ENCODE measurements at regions not wholly inside any gene's neighbourhood (a gene's known extent, or its start where the extent isn't known, plus 50 kb on each side); places are given as distances from the start of the nearest gene placed in this dataset.
"Not testable (repeated sequence)": the region's sequence is repeated elsewhere in the genome, so short reads cannot be mapped to it uniquely, and the experiment has no call there.

GRCh38 chr4:24226667-24227066, 336.8 kb upstream of the PPARGC1A start:
- DNase-seq (ENCODE audit: low read depth, low spot score): no peak
- H3K4me3 ChIP-seq (ENCODE audit: low read length): no peak overlapping the region

GRCh38 chr4:24226023-24226422, 336.2 kb upstream of the PPARGC1A start:
- no peak for DNase-seq (ENCODE audit: low read depth, low spot score)
- H3K4me3 ChIP-seq (ENCODE audit: low read length): no peak overlapping the region

- H3K4me3 ChIP-seq (ENCODE audit: low read length): no peak overlapping the region
- DNase-seq (ENCODE audit: low read depth, low spot score): no peak
These were observed 334.6 kb upstream of the PPARGC1A start for GRCh38 chr4:24224446-24224845.

- no peak overlapping the region for H3K4me3 ChIP-seq (ENCODE audit: low read length)
- no peak for DNase-seq (ENCODE audit: low read depth, low spot score)
These were observed 329.4 kb upstream of the PPARGC1A start for GRCh38 chr4:24219209-24219608.

- DNase-seq (ENCODE audit: low read depth, low spot score): no peak
- no peak overlapping the region for H3K4me3 ChIP-seq (ENCODE audit: low read length)
These were observed 328.7 kb upstream of the PPARGC1A start for GRCh38 chr4:24218566-24218965.

- H3K4me3 ChIP-seq (ENCODE audit: low read length): no peak overlapping the region
- no peak for DNase-seq (ENCODE audit: low read depth, low spot score)
These were observed 324.9 kb upstream of the PPARGC1A start for GRCh38 chr4:24214796-24215195.

GRCh38 chr4:24213961-24214360, 324.1 kb upstream of the PPARGC1A start:
- H3K4me3 ChIP-seq (ENCODE audit: low read length): no peak overlapping the region
- no peak for DNase-seq (ENCODE audit: low read depth, low spot score)

- no peak for DNase-seq (ENCODE audit: low read depth, low spot score)
These were observed 322.8 kb upstream of the PPARGC1A start for GRCh38 chr4:24212642-24213041.

GRCh38 chr4:24211856-24212255, 322.0 kb upstream of the PPARGC1A start:
- no peak overlapping the region for H3K4me3 ChIP-seq (ENCODE audit: low read length)
- DNase-seq (ENCODE audit: low read depth, low spot score): peak; percentile 4

More at GRCh38 chr4:24212642-24213041, 322.8 kb upstream of the PPARGC1A start:
- H3K4me3 ChIP-seq (ENCODE audit: low read length): no peak overlapping the region

GRCh38 chr4:24210332-24210902, 320.6 kb upstream of the PPARGC1A start:
- no peak for DNase-seq (ENCODE audit: low read depth, low spot score)
- H3K4me3 ChIP-seq (ENCODE audit: low read length): no peak overlapping the region

- H3K4me3 ChIP-seq (ENCODE audit: low read length): no peak overlapping the region
- DNase-seq (ENCODE audit: low read depth, low spot score): no peak
These were observed 320.1 kb upstream of the PPARGC1A start for GRCh38 chr4:24209906-24210305.

- H3K4me3 ChIP-seq (ENCODE audit: low read length): no peak overlapping the region
- no peak for DNase-seq (ENCODE audit: low read depth, low spot score)
These were observed 319.3 kb upstream of the PPARGC1A start for GRCh38 chr4:24209131-24209530.

GRCh38 chr4:24208691-24209090, 318.8 kb upstream of the PPARGC1A start:
- DNase-seq (ENCODE audit: low read depth, low spot score): no peak
- H3K4me3 ChIP-seq (ENCODE audit: low read length): no peak overlapping the region

GRCh38 chr4:24204708-24205107, 314.9 kb upstream of the PPARGC1A start:
- H3K4me3 ChIP-seq (ENCODE audit: low read length); DNase-seq (ENCODE audit: low read depth, low spot score): not testable (repeated sequence)

GRCh38 chr4:24203926-24204325, 314.1 kb upstream of the PPARGC1A start:
- no peak overlapping the region for H3K4me3 ChIP-seq (ENCODE audit: low read length)
- DNase-seq (ENCODE audit: low read depth, low spot score): no peak

GRCh38 chr4:24202579-24202978, 312.7 kb upstream of the PPARGC1A start:
- DNase-seq (ENCODE audit: low read depth, low spot score): no peak
- H3K4me3 ChIP-seq (ENCODE audit: low read length): no peak overlapping the region

GRCh38 chr4:24197955-24198354, 308.1 kb upstream of the PPARGC1A start:
- DNase-seq (ENCODE audit: low read depth, low spot score): no peak
- no peak overlapping the region for H3K4me3 ChIP-seq (ENCODE audit: low read length)

GRCh38 chr4:24196785-24197184, 306.9 kb upstream of the PPARGC1A start:
- DNase-seq (ENCODE audit: low read depth, low spot score): no peak
- H3K4me3 ChIP-seq (ENCODE audit: low read length): no peak overlapping the region

GRCh38 chr4:24195991-24196736, 306.3 kb upstream of the PPARGC1A start:
- DNase-seq (ENCODE audit: low read depth, low spot score): no peak
- no peak overlapping the region for H3K4me3 ChIP-seq (ENCODE audit: low read length)

GRCh38 chr4:24192018-24192641, 302.3 kb upstream of the PPARGC1A start:
- H3K4me3 ChIP-seq (ENCODE audit: low read length): no peak overlapping the region
- DNase-seq (ENCODE audit: low read depth, low spot score): no peak
